PFSK-1 (cell line): ENCODE measurements at regions not wholly inside any gene's neighbourhood (a gene's known extent, or its start where the extent isn't known, plus 50 kb on each side); places are given as distances from the start of the nearest gene placed in this dataset.

Experiments used
- FOXP2 ChIP-seq: optimal IDR thresholded peaks from 2 replicates; pipeline ENCODE3; 2011; ENCODE audit warnings: borderline replicate concordance, control low read depth, inconsistent platforms; ENCODE audit not compliant: insufficient read depth; ENCODE audit errors: extremely low read length, extremely low read depth
- POLR2AphosphoS5 ChIP-seq: IDR thresholded peaks from 2 replicates; pipeline ENCODE4 v1.6.1; 2012; ENCODE audit warnings: low read depth, mild to moderate bottlenecking, control low read depth, low read length, moderate library complexity
- SIN3A ChIP-seq: IDR thresholded peaks from 2 replicates; pipeline ENCODE4 v1.6.1; 2012; ENCODE audit warnings: mild to moderate bottlenecking, low read length, moderate library complexity, borderline replicate concordance; ENCODE audit not compliant: insufficient read depth
- TAF1 ChIP-seq: IDR thresholded peaks from 2 replicates; pipeline ENCODE4 v1.6.1; 2012; ENCODE audit warnings: low read length, control low read depth, borderline replicate concordance; ENCODE audit not compliant: insufficient read depth
- TF ChIP-seq, protein P1 (sequence below), 2 experiments: IDR thresholded peaks; 2 replicates each; pipeline versions ENCODE4 v1.6.1 to v1.8.0; 2011 to 2012; ENCODE audit warnings: low read depth in 2 of 2, low read length in 2 of 2, control low read depth in 1 of 2, inconsistent platforms in 1 of 2, mild to moderate bottlenecking in 1 of 2, moderate library complexity in 1 of 2; ENCODE audit not compliant: insufficient read depth in 1 of 2

- TF ChIP-seq POLR2AphosphoS5 (no peak), TAF1 (no peak), SIN3A (no peak), FOXP2 (no peak)
- TF ChIP-seq, protein P1, sequence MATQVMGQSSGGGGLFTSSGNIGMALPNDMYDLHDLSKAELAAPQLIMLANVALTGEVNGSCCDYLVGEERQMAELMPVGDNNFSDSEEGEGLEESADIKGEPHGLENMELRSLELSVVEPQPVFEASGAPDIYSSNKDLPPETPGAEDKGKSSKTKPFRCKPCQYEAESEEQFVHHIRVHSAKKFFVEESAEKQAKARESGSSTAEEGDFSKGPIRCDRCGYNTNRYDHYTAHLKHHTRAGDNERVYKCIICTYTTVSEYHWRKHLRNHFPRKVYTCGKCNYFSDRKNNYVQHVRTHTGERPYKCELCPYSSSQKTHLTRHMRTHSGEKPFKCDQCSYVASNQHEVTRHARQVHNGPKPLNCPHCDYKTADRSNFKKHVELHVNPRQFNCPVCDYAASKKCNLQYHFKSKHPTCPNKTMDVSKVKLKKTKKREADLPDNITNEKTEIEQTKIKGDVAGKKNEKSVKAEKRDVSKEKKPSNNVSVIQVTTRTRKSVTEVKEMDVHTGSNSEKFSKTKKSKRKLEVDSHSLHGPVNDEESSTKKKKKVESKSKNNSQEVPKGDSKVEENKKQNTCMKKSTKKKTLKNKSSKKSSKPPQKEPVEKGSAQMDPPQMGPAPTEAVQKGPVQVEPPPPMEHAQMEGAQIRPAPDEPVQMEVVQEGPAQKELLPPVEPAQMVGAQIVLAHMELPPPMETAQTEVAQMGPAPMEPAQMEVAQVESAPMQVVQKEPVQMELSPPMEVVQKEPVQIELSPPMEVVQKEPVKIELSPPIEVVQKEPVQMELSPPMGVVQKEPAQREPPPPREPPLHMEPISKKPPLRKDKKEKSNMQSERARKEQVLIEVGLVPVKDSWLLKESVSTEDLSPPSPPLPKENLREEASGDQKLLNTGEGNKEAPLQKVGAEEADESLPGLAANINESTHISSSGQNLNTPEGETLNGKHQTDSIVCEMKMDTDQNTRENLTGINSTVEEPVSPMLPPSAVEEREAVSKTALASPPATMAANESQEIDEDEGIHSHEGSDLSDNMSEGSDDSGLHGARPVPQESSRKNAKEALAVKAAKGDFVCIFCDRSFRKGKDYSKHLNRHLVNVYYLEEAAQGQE (IDR thresholded peaks at IDR 0.05; ENCODE audit: insufficient read depth in 1 of 2, low read depth in 2 of 2, low read length in 2 of 2) = no peak
Observed at GRCh38 chr11:42502151-42502550, 809.6 kb upstream of the API5 start.
